GM12878 (cell line): ENCODE measurements at regions not wholly inside any gene's neighbourhood (a gene's known extent, or its start where the extent isn't known, plus 50 kb on each side); places are given as distances from the start of the nearest gene placed in this dataset.

Source experiments
- ATAC-seq: fragments of 200-7000 bp; cut with Tn5 transposase; 3 replicates; pipeline ENCODE4 v1.9.1; 2020; ENCODE audit warnings: mild to moderate bottlenecking, moderate library complexity
- BruUV-seq: library from RNA; stranded (reverse); fragments of 400-500 nt; replicated peaks from 2 replicates; lab custom pipeline; 2021; lab: Mats Ljungman, UMichigan
- CTCF ChIA-PET: fragments of 300-600 bp; sonication (Branson Sonifier 250); formaldehyde crosslinking; extraction: SDS; loops from one replicate; lab custom pipeline; 2021; ENCODE audit warnings: inconsistent platforms; lab: Yijun Ruan, JAX
- POLR2A ChIA-PET: fragments of 350-600 bp; formaldehyde crosslinking; extraction: SDS; loops from one replicate; lab custom pipeline; 2021; ENCODE audit warnings: inconsistent platforms; lab: Charles Lee
- RAD21 ChIA-PET: fragments of 300-600 bp; sonication (Branson Sonifier 250); formaldehyde crosslinking; loops from one replicate; lab custom pipeline; 2023; ENCODE audit warnings: antibody characterized with exemption; ENCODE audit not compliant: unreplicated experiment; lab: Charles Lee
- SMC1A ChIA-PET: fragments of 300-600 bp; sonication (Branson Sonifier 250); formaldehyde crosslinking; loops from one replicate; lab custom pipeline; 2023; ENCODE audit not compliant: unreplicated experiment, uncharacterized antibody; lab: Charles Lee
- DNase-seq: peaks from one replicate; pipeline ENCODE4 v3.0.0-alpha.2; 2011; ENCODE audit warnings: low read depth, low spot score
- FAIRE-seq: peaks from 3 replicates; lab custom pipeline; 2011; peaks lifted over from hg19 to GRCh38; lab: Jason Lieb, UNC
- H2AFZ ChIP-seq: 2 replicates; pipeline ENCODE4 v1.6.0; 2011; ENCODE audit warnings: low read depth, low read length, control low read depth; ENCODE audit not compliant: control insufficient read depth
- H3K27ac ChIP-seq: 2 replicates; pipeline ENCODE4 v1.5.1; 2011; ENCODE audit warnings: control low read depth; ENCODE audit not compliant: control insufficient read depth, insufficient read depth
- H3K27me3 ChIP-seq, 2 experiments: replicated peaks in 1 of 2; 2 replicates each; pipeline versions ENCODE4 v1.6.0 to v1.6.1; 2011; ENCODE audit warnings: low read length in 1 of 2; ENCODE audit not compliant: control insufficient read depth in 2 of 2, insufficient read depth in 2 of 2
- H3K36me3 ChIP-seq, 2 experiments: 2 replicates each; pipeline ENCODE4 v1.5.1; 2011; ENCODE audit warnings: low read length in 1 of 2; ENCODE audit not compliant: control insufficient read depth in 2 of 2, insufficient read depth in 2 of 2
- H3K4me1 ChIP-seq: 2 replicates; pipeline ENCODE4 v1.6.1; 2011; ENCODE audit warnings: mild to moderate bottlenecking, low read length, moderate library complexity, mixed read lengths; ENCODE audit not compliant: control insufficient read depth, insufficient read depth
- H3K4me2 ChIP-seq: 2 replicates; pipeline ENCODE4 v1.6.0; 2011; ENCODE audit warnings: control low read depth; ENCODE audit not compliant: control insufficient read depth, insufficient read depth
- H3K4me3 ChIP-seq: fragments of 200-600 bp; sonication (generic); 2 replicates; pipeline ENCODE4 v1.5.1; 2016
- H3K79me2 ChIP-seq: 2 replicates; pipeline ENCODE4 v1.6.0; 2011; ENCODE audit warnings: low read length; ENCODE audit not compliant: control insufficient read depth, insufficient read depth
- H3K9ac ChIP-seq: 2 replicates; pipeline ENCODE4 v1.8.0; 2011; ENCODE audit warnings: low read length, control low read depth, mixed read lengths; ENCODE audit not compliant: control insufficient read depth, insufficient read depth
- H3K9me3 ChIP-seq: replicated peaks from 3 replicates; pipeline ENCODE4 v1.5.1; 2011; ENCODE audit warnings: mild to moderate bottlenecking, low read length; ENCODE audit not compliant: control insufficient read depth, insufficient read depth
- H4K20me1 ChIP-seq: 2 replicates; pipeline ENCODE4 v1.6.0; 2011; ENCODE audit not compliant: control insufficient read depth, insufficient read depth
- BACH1 ChIP-seq: fragments of 450-650 bp; IDR thresholded peaks from 2 replicates; pipeline ENCODE4 v1.6.1; 2017; ENCODE audit warnings: mild to moderate bottlenecking, borderline replicate concordance
- CBX3 ChIP-seq: fragments of 200-600 bp; sonication (generic); IDR thresholded peaks from 2 replicates; pipeline ENCODE4 v1.6.1; 2016; ENCODE audit warnings: low read depth, borderline replicate concordance
- NFYB ChIP-seq: IDR thresholded peaks from 2 replicates; pipeline ENCODE4 v1.6.1; 2011; ENCODE audit warnings: low read depth, mild to moderate bottlenecking, low read length, improper control_type of control experiment, moderate library complexity; ENCODE audit not compliant: insufficient read depth
- POLR2A ChIP-seq: IDR thresholded peaks from 2 replicates; pipeline ENCODE4 v1.6.1; 2011; ENCODE audit warnings: low read depth, mild to moderate bottlenecking, low read length
- RFX5 ChIP-seq: IDR thresholded peaks from 2 replicates; pipeline ENCODE4 v1.6.1; 2011; ENCODE audit warnings: low read depth, low read length, improper control_type of control experiment
- SMAD5 ChIP-seq: IDR thresholded peaks from 2 replicates; pipeline ENCODE4 v1.6.1; 2016; ENCODE audit warnings: antibody characterized with exemption, low read depth
- SRF ChIP-seq, 2 experiments: IDR thresholded peaks; 2 replicates each; pipeline ENCODE4 v1.6.1; 2011; ENCODE audit warnings: low read depth in 2 of 2, low read length in 2 of 2, mild to moderate bottlenecking in 1 of 2, moderate library complexity in 1 of 2
- ZBED1 ChIP-seq: IDR thresholded peaks from 2 replicates; pipeline ENCODE4 v1.6.1; 2016; ENCODE audit warnings: borderline replicate concordance
- ZNF384 ChIP-seq: IDR thresholded peaks from 2 replicates; pipeline ENCODE4 v1.6.1; 2012; ENCODE audit warnings: low read depth, mild to moderate bottlenecking, low read length, improper control_type of control experiment, borderline replicate concordance
- WGBS: methylation state at CpG from one replicate; pipeline ENCODE4 v1.1.6; 2016; ENCODE audit warnings: low lambda C conversion rate; ENCODE audit not compliant: insufficient replicate concordance, insufficient coverage; ENCODE audit errors: missing lambda C conversion rate; 5-methylcytosine and 5-hydroxymethylcytosine counted together
- in situ Hi-C: fragments of 300-500 bp; cut with MboI; formaldehyde crosslinking; loops from 9 replicates; pipeline ENCODE4 v1.14.3; 2018; ENCODE audit warnings: mixed read lengths
- intact Hi-C: fragments of 100-400 bp; cut with micrococcal nuclease; formaldehyde crosslinking; loops from one replicate; pipeline ENCODE4 v1.14.2; 2022; ENCODE audit not compliant: unreplicated experiment
- TF ChIP-seq, protein P1 (sequence below): IDR thresholded peaks from 2 replicates; pipeline ENCODE4 v1.6.1; 2011; ENCODE audit warnings: low read depth, mild to moderate bottlenecking, low read length, moderate library complexity, borderline replicate concordance; ENCODE audit errors: extremely low read depth
- TF ChIP-seq, protein P2 (sequence below): IDR thresholded peaks from 2 replicates; pipeline ENCODE4 v1.6.1; 2011; ENCODE audit warnings: mild to moderate bottlenecking, low read depth, low read length, moderate library complexity; ENCODE audit not compliant: insufficient replicate concordance
- TF ChIP-seq, protein P3 (sequence below): IDR thresholded peaks from 2 replicates; pipeline ENCODE4 v1.6.1; 2012; ENCODE audit warnings: improper control_type of control experiment, low read depth, low read length; ENCODE audit not compliant: insufficient replicate concordance
- TF ChIP-seq, protein P4 (sequence below): fragments of 450-650 bp; IDR thresholded peaks from 2 replicates; pipeline ENCODE4 v1.6.1; 2017; ENCODE audit warnings: mild to moderate bottlenecking, moderate library complexity

DNA sequence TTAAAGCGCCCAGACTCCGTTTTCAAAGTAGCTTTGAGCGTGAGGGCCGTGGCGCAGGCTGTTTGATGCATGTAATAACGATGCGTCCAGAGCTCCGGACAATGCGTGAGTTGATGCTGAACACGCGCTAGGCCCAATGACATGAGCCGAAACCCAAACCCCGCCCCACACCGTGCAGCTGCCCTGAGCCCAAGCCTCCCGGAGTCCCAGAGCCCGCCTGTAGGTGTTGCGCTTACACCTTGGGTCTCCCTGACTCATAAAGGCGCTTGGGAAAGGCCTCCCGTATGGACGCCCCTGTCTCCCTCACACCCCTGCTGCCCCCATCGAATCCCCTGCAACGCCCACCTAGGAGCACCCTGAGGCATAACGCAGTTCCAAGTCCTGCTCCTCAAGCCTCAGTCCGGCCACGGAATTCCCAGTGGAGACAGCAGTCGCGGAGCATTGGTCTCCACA is 87.6 kb downstream of the ERMARD start:
- no peaks in the 10 kb centered on the region for H3K4me1 ChIP-seq
- intact Hi-C loops (loop anchor here (10.0 kb wide), 1 partner anchor 456 kb away; the partner anchor contains the start of gene DLL1), in situ Hi-C loops (no loop called here)
- H3K9ac ChIP-seq = no peak overlapping the region
- ChIA-PET SMC1A (no interaction called here), CTCF (no interaction called here), POLR2A (no interaction called here), RAD21 (no interaction called here)
- FAIRE-seq (no peak), ATAC-seq (no peak), DNase-seq (no peak)
- no peak overlapping the region for H3K4me2 ChIP-seq
- H2AFZ ChIP-seq = no peak overlapping the region
- no peaks in the 10 kb centered on the region for H3K36me3 ChIP-seq
- H3K27ac ChIP-seq = no peak overlapping the region
- no peaks in the 10 kb centered on the region for H4K20me1 ChIP-seq
- 76% methylated on average over 27 of the region's 27 CpGs for WGBS
- no peak overlapping the region for H3K4me3 ChIP-seq
- no peaks in the 10 kb centered on the region for H3K27me3 ChIP-seq
- H3K79me2 ChIP-seq = no peaks in the 10 kb centered on the region
- no peaks in the 10 kb centered on the region for H3K9me3 ChIP-seq
- BruUV-seq = no TSS peak
- TF ChIP-seq SRF (IDR thresholded peaks at IDR 0.05; ENCODE audit: low read depth in 2 of 2, low read length in 2 of 2) = no peak
- TF ChIP-seq, protein P1, sequence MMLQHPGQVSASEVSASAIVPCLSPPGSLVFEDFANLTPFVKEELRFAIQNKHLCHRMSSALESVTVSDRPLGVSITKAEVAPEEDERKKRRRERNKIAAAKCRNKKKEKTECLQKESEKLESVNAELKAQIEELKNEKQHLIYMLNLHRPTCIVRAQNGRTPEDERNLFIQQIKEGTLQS = no peak
- no peak for TF ChIP-seq SMAD5
- TF ChIP-seq CBX3 = no peak
- no peak for TF ChIP-seq BACH1
- TF ChIP-seq ZBED1 = no peak
- no peak for TF ChIP-seq ZNF384
- TF ChIP-seq, protein P2, sequence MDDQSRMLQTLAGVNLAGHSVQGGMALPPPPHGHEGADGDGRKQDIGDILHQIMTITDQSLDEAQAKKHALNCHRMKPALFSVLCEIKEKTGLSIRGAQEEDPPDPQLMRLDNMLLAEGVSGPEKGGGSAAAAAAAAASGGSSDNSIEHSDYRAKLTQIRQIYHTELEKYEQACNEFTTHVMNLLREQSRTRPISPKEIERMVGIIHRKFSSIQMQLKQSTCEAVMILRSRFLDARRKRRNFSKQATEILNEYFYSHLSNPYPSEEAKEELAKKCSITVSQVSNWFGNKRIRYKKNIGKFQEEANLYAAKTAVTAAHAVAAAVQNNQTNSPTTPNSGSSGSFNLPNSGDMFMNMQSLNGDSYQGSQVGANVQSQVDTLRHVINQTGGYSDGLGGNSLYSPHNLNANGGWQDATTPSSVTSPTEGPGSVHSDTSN = no peak
- TF ChIP-seq RFX5 = no peak
- no peak for TF ChIP-seq POLR2A
- TF ChIP-seq, protein P3, sequence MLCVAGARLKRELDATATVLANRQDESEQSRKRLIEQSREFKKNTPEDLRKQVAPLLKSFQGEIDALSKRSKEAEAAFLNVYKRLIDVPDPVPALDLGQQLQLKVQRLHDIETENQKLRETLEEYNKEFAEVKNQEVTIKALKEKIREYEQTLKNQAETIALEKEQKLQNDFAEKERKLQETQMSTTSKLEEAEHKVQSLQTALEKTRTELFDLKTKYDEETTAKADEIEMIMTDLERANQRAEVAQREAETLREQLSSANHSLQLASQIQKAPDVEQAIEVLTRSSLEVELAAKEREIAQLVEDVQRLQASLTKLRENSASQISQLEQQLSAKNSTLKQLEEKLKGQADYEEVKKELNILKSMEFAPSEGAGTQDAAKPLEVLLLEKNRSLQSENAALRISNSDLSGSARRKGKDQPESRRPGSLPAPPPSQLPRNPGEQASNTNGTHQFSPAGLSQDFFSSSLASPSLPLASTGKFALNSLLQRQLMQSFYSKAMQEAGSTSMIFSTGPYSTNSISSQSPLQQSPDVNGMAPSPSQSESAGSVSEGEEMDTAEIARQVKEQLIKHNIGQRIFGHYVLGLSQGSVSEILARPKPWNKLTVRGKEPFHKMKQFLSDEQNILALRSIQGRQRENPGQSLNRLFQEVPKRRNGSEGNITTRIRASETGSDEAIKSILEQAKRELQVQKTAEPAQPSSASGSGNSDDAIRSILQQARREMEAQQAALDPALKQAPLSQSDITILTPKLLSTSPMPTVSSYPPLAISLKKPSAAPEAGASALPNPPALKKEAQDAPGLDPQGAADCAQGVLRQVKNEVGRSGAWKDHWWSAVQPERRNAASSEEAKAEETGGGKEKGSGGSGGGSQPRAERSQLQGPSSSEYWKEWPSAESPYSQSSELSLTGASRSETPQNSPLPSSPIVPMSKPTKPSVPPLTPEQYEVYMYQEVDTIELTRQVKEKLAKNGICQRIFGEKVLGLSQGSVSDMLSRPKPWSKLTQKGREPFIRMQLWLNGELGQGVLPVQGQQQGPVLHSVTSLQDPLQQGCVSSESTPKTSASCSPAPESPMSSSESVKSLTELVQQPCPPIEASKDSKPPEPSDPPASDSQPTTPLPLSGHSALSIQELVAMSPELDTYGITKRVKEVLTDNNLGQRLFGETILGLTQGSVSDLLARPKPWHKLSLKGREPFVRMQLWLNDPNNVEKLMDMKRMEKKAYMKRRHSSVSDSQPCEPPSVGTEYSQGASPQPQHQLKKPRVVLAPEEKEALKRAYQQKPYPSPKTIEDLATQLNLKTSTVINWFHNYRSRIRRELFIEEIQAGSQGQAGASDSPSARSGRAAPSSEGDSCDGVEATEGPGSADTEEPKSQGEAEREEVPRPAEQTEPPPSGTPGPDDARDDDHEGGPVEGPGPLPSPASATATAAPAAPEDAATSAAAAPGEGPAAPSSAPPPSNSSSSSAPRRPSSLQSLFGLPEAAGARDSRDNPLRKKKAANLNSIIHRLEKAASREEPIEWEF = no peak
- TF ChIP-seq NFYB = no peak
- TF ChIP-seq, protein P4, sequence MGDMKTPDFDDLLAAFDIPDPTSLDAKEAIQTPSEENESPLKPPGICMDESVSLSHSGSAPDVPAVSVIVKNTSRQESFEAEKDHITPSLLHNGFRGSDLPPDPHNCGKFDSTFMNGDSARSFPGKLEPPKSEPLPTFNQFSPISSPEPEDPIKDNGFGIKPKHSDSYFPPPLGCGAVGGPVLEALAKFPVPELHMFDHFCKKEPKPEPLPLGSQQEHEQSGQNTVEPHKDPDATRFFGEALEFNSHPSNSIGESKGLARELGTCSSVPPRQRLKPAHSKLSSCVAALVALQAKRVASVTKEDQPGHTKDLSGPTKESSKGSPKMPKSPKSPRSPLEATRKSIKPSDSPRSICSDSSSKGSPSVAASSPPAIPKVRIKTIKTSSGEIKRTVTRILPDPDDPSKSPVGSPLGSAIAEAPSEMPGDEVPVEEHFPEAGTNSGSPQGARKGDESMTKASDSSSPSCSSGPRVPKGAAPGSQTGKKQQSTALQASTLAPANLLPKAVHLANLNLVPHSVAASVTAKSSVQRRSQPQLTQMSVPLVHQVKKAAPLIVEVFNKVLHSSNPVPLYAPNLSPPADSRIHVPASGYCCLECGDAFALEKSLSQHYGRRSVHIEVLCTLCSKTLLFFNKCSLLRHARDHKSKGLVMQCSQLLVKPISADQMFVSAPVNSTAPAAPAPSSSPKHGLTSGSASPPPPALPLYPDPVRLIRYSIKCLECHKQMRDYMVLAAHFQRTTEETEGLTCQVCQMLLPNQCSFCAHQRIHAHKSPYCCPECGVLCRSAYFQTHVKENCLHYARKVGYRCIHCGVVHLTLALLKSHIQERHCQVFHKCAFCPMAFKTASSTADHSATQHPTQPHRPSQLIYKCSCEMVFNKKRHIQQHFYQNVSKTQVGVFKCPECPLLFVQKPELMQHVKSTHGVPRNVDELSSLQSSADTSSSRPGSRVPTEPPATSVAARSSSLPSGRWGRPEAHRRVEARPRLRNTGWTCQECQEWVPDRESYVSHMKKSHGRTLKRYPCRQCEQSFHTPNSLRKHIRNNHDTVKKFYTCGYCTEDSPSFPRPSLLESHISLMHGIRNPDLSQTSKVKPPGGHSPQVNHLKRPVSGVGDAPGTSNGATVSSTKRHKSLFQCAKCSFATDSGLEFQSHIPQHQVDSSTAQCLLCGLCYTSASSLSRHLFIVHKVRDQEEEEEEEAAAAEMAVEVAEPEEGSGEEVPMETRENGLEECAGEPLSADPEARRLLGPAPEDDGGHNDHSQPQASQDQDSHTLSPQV = no peak
